ENCODE measurements at regions not wholly inside any gene's neighbourhood (a gene's known extent, or its start where the extent isn't known, plus 50 kb on each side); places are given as distances from the start of the nearest gene placed in this dataset.

GRCh38 chr4:20420916-20421602 lies 169.4 kb downstream of the SLIT2 start:
- Histone ChIP-seq H3K14ac (replicated peaks; ENCODE audit: low read depth, low read length) (no peak overlapping the region), H3K27me3 (ENCODE audit: control insufficient read depth, insufficient read depth, low read length) (no peaks in the 10 kb centered on the region), H2BK20ac (ENCODE audit: low read depth, low read length) (no peak overlapping the region), H4K91ac (ENCODE audit: insufficient read depth, low read depth, low read length) (no peak overlapping the region), H3K4me3 (ENCODE audit: insufficient read depth, low read depth, low read length) (no peak overlapping the region), H3K79me1 (ENCODE audit: low read depth in 1 of 2, low read length in 2 of 2) (no peaks in the 10 kb centered on the region), H2BK15ac (ENCODE audit: low read depth, low read length) (no peak overlapping the region), H2BK120ac (ENCODE audit: low read depth, low read length) (no peak overlapping the region), H3K9me3 (ENCODE audit: control insufficient read depth, insufficient read depth, low read length) (no peaks in the 10 kb centered on the region), H3K4me1 (ENCODE audit: control insufficient read depth, insufficient read depth, low read length) (no peaks in the 10 kb centered on the region), H4K20me1 (ENCODE audit: insufficient read depth, low read length) (no peaks in the 10 kb centered on the region), H4K8ac (ENCODE audit: low read depth in 2 of 2, low read length in 2 of 2) (no peak overlapping the region), H3K9me1 (ENCODE audit: insufficient read depth, low read length) (no peaks in the 10 kb centered on the region; the same call in 1 of the 2 replicates), H3K56ac (ENCODE audit: extremely low read depth, insufficient read depth, low read length) (no peak overlapping the region), H3K18ac (ENCODE audit: low read depth, low read length) (no peak overlapping the region), H3K27ac (ENCODE audit: insufficient read depth, low read length) (no peak overlapping the region), H2AFZ (replicated peaks; ENCODE audit: low read length, poor library complexity) (no peak overlapping the region), H2AK9ac (replicated peaks; ENCODE audit: low read depth, low read length, poor library complexity) (no peak overlapping the region), H2BK5ac (ENCODE audit: low read depth, low read length, poor library complexity, severe bottlenecking) (no peak overlapping the region), H4K5ac (ENCODE audit: low read depth, low read length) (no peak overlapping the region), H3K9ac (ENCODE audit: low read depth, low read length) (no peak overlapping the region), H2AK5ac (ENCODE audit: low read depth, low read length) (no peak overlapping the region), H3K23ac (ENCODE audit: low read depth, low read length) (no peak overlapping the region), H3K4me2 (ENCODE audit: low read depth, low read length) (no peak overlapping the region), H3K4ac (ENCODE audit: low read depth, low read length) (no peak overlapping the region), H3K36me3 (ENCODE audit: control insufficient read depth, insufficient read depth, low read length) (no peaks in the 10 kb centered on the region)
- ATAC-seq (ENCODE audit: low read depth) = no peak
- dilution Hi-C loops (cut with HindIII; ENCODE audit: low sequenced_read_pairs, unreplicated experiment) = no loop called here
- WGBS, 2 experiments (ENCODE audit: extremely low coverage in 2 of 2, insufficient read length in 1 of 2) = no CpG with 5 or more reads among the region's 3 CpGs
- POLR2A ChIA-PET (ENCODE audit: unreplicated experiment) = no interaction called here
- DNase-seq = peak; percentile 28
- intact Hi-C loops (cut with micrococcal nuclease) = loop anchor here (5.0 kb wide), 1 partner anchor 169 kb away; the partner anchor contains the start of gene SLIT2
- CTCF ChIA-PET = interaction anchor here (0.5 kb wide), 1 partner anchor 91 kb away, joined by 3 read pairs; no protein-coding TSS in a partner anchor
- TF ChIP-seq MAFK (IDR thresholded peaks at IDR 0.05; ENCODE audit: low read depth, low read length) = peak; percentile 74
- no peak for TF ChIP-seq CHD1 (IDR thresholded peaks at IDR 0.05; ENCODE audit: low read depth, low read length)
- no TSS peak for BruUV-seq (replicated peaks)
- in situ Hi-C loops (cut with MboI; ENCODE audit: low sequenced_read_pairs) = loop anchor here (5.0 to 10.0 kb wide), 3 partner anchors 116 to 266 kb away; no protein-coding TSS in a partner anchor
